ENCODE measurements at regions not wholly inside any gene's neighbourhood (a gene's known extent, or its start where the extent isn't known, plus 50 kb on each side); places are given as distances from the start of the nearest gene placed in this dataset.

DNA sequence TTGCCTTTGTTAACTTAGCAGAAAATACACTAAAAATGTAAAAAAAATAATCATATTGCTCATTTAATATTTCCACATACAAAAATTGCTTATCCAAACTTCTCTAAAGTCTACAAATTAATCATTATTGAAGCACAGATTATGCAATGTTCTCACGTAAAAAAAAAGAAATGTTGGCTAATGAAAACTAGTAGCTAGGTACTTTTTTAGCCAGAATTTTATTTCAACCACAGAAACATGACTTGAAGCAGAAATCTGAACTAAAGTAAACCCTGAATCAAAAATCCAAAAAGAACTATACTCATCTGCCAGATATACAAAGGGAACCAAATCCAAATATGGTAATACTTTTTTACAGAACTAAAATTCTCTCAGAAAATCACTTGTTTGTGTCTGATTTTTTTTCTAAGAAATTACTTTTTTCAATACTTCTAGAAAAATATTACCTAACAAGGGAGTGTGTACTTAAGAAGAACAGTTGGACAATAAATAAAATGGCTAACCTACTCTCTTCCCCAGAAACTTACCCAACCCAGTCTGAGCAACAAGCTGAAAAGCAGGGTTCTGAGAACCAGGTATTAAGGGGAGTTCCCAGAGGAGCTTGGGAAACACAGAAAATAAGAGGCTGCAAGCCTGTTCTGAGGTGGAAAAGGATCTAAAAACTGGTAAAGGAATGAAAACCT, 78.4 kb upstream of the RAP1B start:
- DNase-seq: no peak
- H3K9me3 Mint-ChIP-seq: no peaks in the 10 kb centered on the region
- Histone ChIP-seq H3K9me3 (ENCODE audit: control insufficient read depth, low read length) (peaks cover 4% of the 10 kb centered on the region), H3K27ac (ENCODE audit: low read depth, low read length) (no peak overlapping the region), H3K4me1 (ENCODE audit: control insufficient read depth, insufficient read depth, low read length) (no peaks in the 10 kb centered on the region), H3K27me3 (ENCODE audit: control insufficient read depth, insufficient read depth, low read length, poor library complexity, severe bottlenecking) (no peaks in the 10 kb centered on the region), H3K9ac (ENCODE audit: extremely low read depth, low read length, poor library complexity, severe bottlenecking) (no peak overlapping the region), H3K36me3 (ENCODE audit: control insufficient read depth, insufficient read depth, low read length) (no peaks in the 10 kb centered on the region), H3K4me3 (ENCODE audit: low read length) (no peak overlapping the region)
- H3K4me3 Mint-ChIP-seq: no peak overlapping the region
- TF ChIP-seq, protein P1, sequence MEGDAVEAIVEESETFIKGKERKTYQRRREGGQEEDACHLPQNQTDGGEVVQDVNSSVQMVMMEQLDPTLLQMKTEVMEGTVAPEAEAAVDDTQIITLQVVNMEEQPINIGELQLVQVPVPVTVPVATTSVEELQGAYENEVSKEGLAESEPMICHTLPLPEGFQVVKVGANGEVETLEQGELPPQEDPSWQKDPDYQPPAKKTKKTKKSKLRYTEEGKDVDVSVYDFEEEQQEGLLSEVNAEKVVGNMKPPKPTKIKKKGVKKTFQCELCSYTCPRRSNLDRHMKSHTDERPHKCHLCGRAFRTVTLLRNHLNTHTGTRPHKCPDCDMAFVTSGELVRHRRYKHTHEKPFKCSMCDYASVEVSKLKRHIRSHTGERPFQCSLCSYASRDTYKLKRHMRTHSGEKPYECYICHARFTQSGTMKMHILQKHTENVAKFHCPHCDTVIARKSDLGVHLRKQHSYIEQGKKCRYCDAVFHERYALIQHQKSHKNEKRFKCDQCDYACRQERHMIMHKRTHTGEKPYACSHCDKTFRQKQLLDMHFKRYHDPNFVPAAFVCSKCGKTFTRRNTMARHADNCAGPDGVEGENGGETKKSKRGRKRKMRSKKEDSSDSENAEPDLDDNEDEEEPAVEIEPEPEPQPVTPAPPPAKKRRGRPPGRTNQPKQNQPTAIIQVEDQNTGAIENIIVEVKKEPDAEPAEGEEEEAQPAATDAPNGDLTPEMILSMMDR (conservative IDR thresholded peaks at IDR 0.05): no peak
- H3K36me3 Mint-ChIP-seq (ENCODE audit: low read depth): no peaks in the 10 kb centered on the region
- 100% methylated on average over 1 of the region's 1 CpG; no CpG with 5 or more reads in 1 of the 2 experiments for WGBS, 2 experiments (ENCODE audit: insufficient coverage in 1 of 2, insufficient read length in 1 of 2)
- no peaks in the 10 kb centered on the region for H3K4me1 Mint-ChIP-seq
- no peaks in the 10 kb centered on the region for H3K27me3 Mint-ChIP-seq (ENCODE audit: insufficient read depth)
- no peak overlapping the region for H3K27ac Mint-ChIP-seq

DNA sequence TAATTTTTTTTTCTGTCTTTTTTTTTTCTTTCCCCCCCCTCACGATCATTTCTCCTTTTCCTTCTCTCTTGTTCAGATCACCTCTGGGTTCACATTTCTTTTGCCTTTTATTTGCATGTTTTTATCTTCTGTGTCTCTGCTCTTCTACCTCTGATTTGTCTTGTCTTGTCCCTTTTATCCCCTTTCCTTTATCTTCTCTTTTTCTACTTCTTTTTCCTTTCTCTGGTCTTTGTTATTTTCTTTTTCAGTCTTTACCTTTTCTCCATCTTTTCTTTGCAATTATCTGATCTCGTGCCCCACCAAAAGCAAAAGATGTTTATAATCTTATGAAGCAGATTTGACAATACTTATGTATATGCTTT, 77.8 kb upstream of the RAP1B start:
- Histone ChIP-seq H3K4me3 (ENCODE audit: low read length) (no peak overlapping the region), H3K9ac (ENCODE audit: extremely low read depth, low read length, poor library complexity, severe bottlenecking) (no peak overlapping the region), H3K27ac (ENCODE audit: low read depth, low read length) (no peak overlapping the region), H3K27me3 (ENCODE audit: control insufficient read depth, insufficient read depth, low read length, poor library complexity, severe bottlenecking) (no peaks in the 10 kb centered on the region), H3K4me1 (ENCODE audit: control insufficient read depth, insufficient read depth, low read length) (no peaks in the 10 kb centered on the region), H3K9me3 (ENCODE audit: control insufficient read depth, low read length) (peaks cover 8% of the 10 kb centered on the region), H3K36me3 (ENCODE audit: control insufficient read depth, insufficient read depth, low read length) (no peaks in the 10 kb centered on the region)
- TF ChIP-seq, protein P1 (conservative IDR thresholded peaks at IDR 0.05): no peak
- Mint-ChIP-seq H3K27ac (no peak overlapping the region), H3K4me3 (no peak overlapping the region), H3K4me1 (no peaks in the 10 kb centered on the region), H3K27me3 (ENCODE audit: insufficient read depth) (no peaks in the 10 kb centered on the region), H3K9me3 (no peaks in the 10 kb centered on the region), H3K36me3 (ENCODE audit: low read depth) (no peaks in the 10 kb centered on the region)
- DNase-seq: no peak
- 83 to 85% methylated on average over 1 to 2 of the region's 2 CpGs for WGBS, 2 experiments (ENCODE audit: insufficient coverage in 1 of 2, insufficient read length in 1 of 2)

DNA sequence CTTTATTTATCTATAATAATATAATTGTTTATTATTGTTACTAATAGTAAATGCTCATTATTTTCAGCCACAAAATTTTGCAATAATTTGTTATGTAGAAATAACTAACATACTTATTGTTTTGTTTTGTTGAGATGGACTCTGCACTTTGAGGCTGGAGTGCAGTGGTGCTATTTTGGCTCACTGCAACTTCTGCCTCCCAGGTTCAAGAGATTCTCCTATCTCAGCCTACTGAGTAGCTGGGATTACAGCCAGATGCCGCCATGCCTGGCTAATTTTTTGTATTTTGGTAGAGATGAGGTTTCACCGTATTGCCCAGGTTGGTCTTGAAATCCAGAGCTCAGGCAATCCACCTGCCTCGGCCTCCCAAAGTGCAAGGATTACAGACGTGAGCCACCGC, 76.6 kb upstream of the RAP1B start:
- H3K27ac ChIP-seq (ENCODE audit: low read depth, low read length): no peak overlapping the region

More for the DNA sequence above, 76.6 kb upstream of the RAP1B start:
- no peak overlapping the region for H3K9ac ChIP-seq (ENCODE audit: extremely low read depth, low read length, poor library complexity, severe bottlenecking)
- Mint-ChIP-seq H3K4me1 (no peaks in the 10 kb centered on the region), H3K9me3 (peaks cover 5% of the 10 kb centered on the region), H3K36me3 (ENCODE audit: low read depth) (no peaks in the 10 kb centered on the region), H3K27me3 (ENCODE audit: insufficient read depth) (no peaks in the 10 kb centered on the region), H3K4me3 (no peak overlapping the region), H3K27ac (no peak overlapping the region)
- H3K36me3 ChIP-seq (ENCODE audit: control insufficient read depth, insufficient read depth, low read length): no peaks in the 10 kb centered on the region
- peaks cover 13% of the 10 kb centered on the region for H3K9me3 ChIP-seq (ENCODE audit: control insufficient read depth, low read length)
- H3K27me3 ChIP-seq (ENCODE audit: control insufficient read depth, insufficient read depth, low read length, poor library complexity, severe bottlenecking): no peaks in the 10 kb centered on the region
- no peak for DNase-seq
- TF ChIP-seq, protein P1 (conservative IDR thresholded peaks at IDR 0.05): no peak
- no peak overlapping the region for H3K4me3 ChIP-seq (ENCODE audit: low read length)
- WGBS, 2 experiments (ENCODE audit: insufficient coverage in 1 of 2, insufficient read length in 1 of 2): 94 to 98% methylated on average over 2 to 3 of the region's 5 CpGs
- no peaks in the 10 kb centered on the region for H3K4me1 ChIP-seq (ENCODE audit: control insufficient read depth, insufficient read depth, low read length)
